ENCODE measurements at regions not wholly inside any gene's neighbourhood (a gene's known extent, or its start where the extent isn't known, plus 50 kb on each side); places are given as distances from the start of the nearest gene placed in this dataset.

GRCh38 chr6:169965239-169965638 is 213.8 kb downstream of the ERMARD start:
- DNase-seq (no peak), ATAC-seq (no peak)
- Histone ChIP-seq H3K36me3 (ENCODE audit: control insufficient read depth in 2 of 3, insufficient read depth in 3 of 3, low read length in 3 of 3) (no peaks in the 10 kb centered on the region), H3K27ac (ENCODE audit: low read depth, low read length) (no peak overlapping the region), H3K4me3 (ENCODE audit: low read length) (no peak overlapping the region), H3K9me3 (ENCODE audit: control insufficient read depth in 2 of 3, low read length in 3 of 3) (no peaks in the 10 kb centered on the region), H3K4me1 (ENCODE audit: control insufficient read depth in 2 of 2, insufficient read depth in 2 of 2, low read length in 2 of 2) (no peaks in the 10 kb centered on the region), H3K27me3 (ENCODE audit: control insufficient read depth in 2 of 2, insufficient read depth in 2 of 2, low read length in 2 of 2) (no peaks in the 10 kb centered on the region)
- no peak overlapping the region for H3K4me3 Mint-ChIP-seq
- intact Hi-C loops (cut with micrococcal nuclease) = no loop called here
- no peaks in the 10 kb centered on the region for H3K9me3 Mint-ChIP-seq
- no peaks in the 10 kb centered on the region for H3K36me3 Mint-ChIP-seq
- no peak overlapping the region for H3K27ac Mint-ChIP-seq
- ChIA-PET POLR2A (no interaction called here), CTCF (interaction anchor here (1.2 kb wide), 1 partner anchor 15 kb away, joined by 3 read pairs; no protein-coding TSS in a partner anchor)
- H3K27me3 Mint-ChIP-seq = peaks cover 0 to 20% (median 5%) of the 10 kb centered on the region in 5 donors
- H3K4me1 Mint-ChIP-seq = peaks cover 0 to 14% (median 4%) of the 10 kb centered on the region in 7 donors

GRCh38 chr6:169964486-169965180 is 213.2 kb downstream of the ERMARD start:
- peaks cover 0 to 15% (median 4%) of the 10 kb centered on the region in 7 donors for H3K4me1 Mint-ChIP-seq
- Histone ChIP-seq H3K4me3 (ENCODE audit: low read length) (no peak overlapping the region), H3K9me3 (ENCODE audit: control insufficient read depth in 2 of 3, low read length in 3 of 3) (no peaks in the 10 kb centered on the region), H3K27ac (ENCODE audit: low read depth, low read length) (no peak overlapping the region), H3K4me1 (ENCODE audit: control insufficient read depth in 2 of 2, insufficient read depth in 2 of 2, low read length in 2 of 2) (no peaks in the 10 kb centered on the region), H3K36me3 (ENCODE audit: control insufficient read depth in 2 of 3, insufficient read depth in 3 of 3, low read length in 3 of 3) (no peaks in the 10 kb centered on the region), H3K27me3 (ENCODE audit: control insufficient read depth in 2 of 2, insufficient read depth in 2 of 2, low read length in 2 of 2) (no peaks in the 10 kb centered on the region)
- ChIA-PET CTCF (interaction anchor here (1.2 kb wide), 1 partner anchor 14 kb away, joined by 3 read pairs; no protein-coding TSS in a partner anchor), POLR2A (interaction anchor here (0.7 to 0.8 kb wide), 2 partner anchors 14 to 123 kb away, joined by 3 read pairs; no protein-coding TSS in a partner anchor)
- peaks cover 0 to 20% (median 5%) of the 10 kb centered on the region in 5 donors for H3K27me3 Mint-ChIP-seq
- H3K4me3 Mint-ChIP-seq = no peak overlapping the region
- DNase-seq (no peak), ATAC-seq (no peak)
- intact Hi-C loops (cut with micrococcal nuclease) = no loop called here
- H3K9me3 Mint-ChIP-seq = no peaks in the 10 kb centered on the region
- no peaks in the 10 kb centered on the region for H3K36me3 Mint-ChIP-seq
- H3K27ac Mint-ChIP-seq = no peak overlapping the region

GRCh38 chr6:169963581-169964297 is 212.3 kb downstream of the ERMARD start:
- ChIA-PET CTCF (interaction anchor here (1.2 kb wide), 1 partner anchor 13 kb away, joined by 3 read pairs; no protein-coding TSS in a partner anchor), POLR2A (interaction anchor here (0.6 to 0.8 kb wide), 2 partner anchors 15 to 124 kb away, joined by 3 read pairs; no protein-coding TSS in a partner anchor)
- Mint-ChIP-seq H3K27ac (no peak overlapping the region), H3K4me3 (peak overlapping the region in 2 of 10 donors; percentile 1 to 81), H3K36me3 (no peaks in the 10 kb centered on the region), H3K27me3 (peaks cover 0 to 19% (median 5%) of the 10 kb centered on the region in 5 donors), H3K9me3 (no peaks in the 10 kb centered on the region), H3K4me1 (peaks cover 0 to 24% (median 11%) of the 10 kb centered on the region in 7 donors)
- no peak for ATAC-seq
- Histone ChIP-seq H3K36me3 (ENCODE audit: control insufficient read depth in 2 of 3, insufficient read depth in 3 of 3, low read length in 3 of 3) (no peaks in the 10 kb centered on the region), H3K27ac (ENCODE audit: low read depth, low read length) (no peak overlapping the region), H3K4me1 (ENCODE audit: control insufficient read depth in 2 of 2, insufficient read depth in 2 of 2, low read length in 2 of 2) (peaks cover 0 to 3% of the 10 kb centered on the region in 2 donors), H3K4me3 (ENCODE audit: low read length) (no peak overlapping the region), H3K9me3 (ENCODE audit: control insufficient read depth in 2 of 3, low read length in 3 of 3) (no peaks in the 10 kb centered on the region), H3K27me3 (ENCODE audit: control insufficient read depth in 2 of 2, insufficient read depth in 2 of 2, low read length in 2 of 2) (no peaks in the 10 kb centered on the region)
- intact Hi-C loops (cut with micrococcal nuclease) = no loop called here
- no peak for DNase-seq

- Histone ChIP-seq H3K4me3 (ENCODE audit: low read length) (peak overlapping the region; percentile 27), H3K9me3 (ENCODE audit: control insufficient read depth in 2 of 3, low read length in 3 of 3) (no peaks in the 10 kb centered on the region), H3K27me3 (ENCODE audit: control insufficient read depth in 2 of 2, insufficient read depth in 2 of 2, low read length in 2 of 2) (no peaks in the 10 kb centered on the region), H3K27ac (ENCODE audit: low read depth, low read length) (peak overlapping the region; percentile 37), H3K36me3 (ENCODE audit: control insufficient read depth in 2 of 3, insufficient read depth in 3 of 3, low read length in 3 of 3) (no peaks in the 10 kb centered on the region), H3K4me1 (ENCODE audit: control insufficient read depth in 2 of 2, insufficient read depth in 2 of 2, low read length in 2 of 2) (peaks cover 0 to 6% of the 10 kb centered on the region in 2 donors)
- Mint-ChIP-seq H3K4me1 (peaks cover 0 to 32% (median 20%) of the 10 kb centered on the region in 7 donors), H3K27ac (peak overlapping the region in 4 of 9 donors; percentile 12 to 90 (median 77)), H3K27me3 (peaks cover 0 to 22% (median 12%) of the 10 kb centered on the region in 5 donors), H3K36me3 (no peaks in the 10 kb centered on the region), H3K9me3 (peaks cover 0 to 2% (median 0%) of the 10 kb centered on the region in 11 donors), H3K4me3 (peak overlapping the region in 8 of 10 donors; percentile 32 to 81 (median 70))
- ChIA-PET CTCF (interaction anchor here (1.3 kb wide), 1 partner anchor 330 kb away, joined by 3 read pairs; no protein-coding TSS in a partner anchor), POLR2A (interaction anchor here (0.6 kb wide), 1 partner anchor 14 kb away, joined by 3 read pairs; no protein-coding TSS in a partner anchor)
- intact Hi-C loops (cut with micrococcal nuclease) = no loop called here
- DNase-seq = no peak
- ATAC-seq = no peak
These were observed 211.4 kb downstream of the ERMARD start for GRCh38 chr6:169962604-169963469.

GRCh38 chr6:169961772-169962561 is 210.5 kb downstream of the ERMARD start:
- Histone ChIP-seq H3K9me3 (ENCODE audit: control insufficient read depth in 2 of 3, low read length in 3 of 3) (no peaks in the 10 kb centered on the region), H3K27me3 (ENCODE audit: control insufficient read depth in 2 of 2, insufficient read depth in 2 of 2, low read length in 2 of 2) (no peaks in the 10 kb centered on the region), H3K4me1 (ENCODE audit: control insufficient read depth in 2 of 2, insufficient read depth in 2 of 2, low read length in 2 of 2) (peaks cover 0 to 6% of the 10 kb centered on the region in 2 donors), H3K4me3 (ENCODE audit: low read length) (peak overlapping the region; percentile 27), H3K36me3 (ENCODE audit: control insufficient read depth in 2 of 3, insufficient read depth in 3 of 3, low read length in 3 of 3) (no peaks in the 10 kb centered on the region), H3K27ac (ENCODE audit: low read depth, low read length) (peak overlapping the region; percentile 37)
- Mint-ChIP-seq H3K9me3 (peaks cover 0 to 2% (median 0%) of the 10 kb centered on the region in 11 donors), H3K27ac (peak overlapping the region in 4 of 9 donors; percentile 20 to 90 (median 77)), H3K4me3 (peak overlapping the region in 8 of 10 donors; percentile 32 to 86 (median 74)), H3K36me3 (no peaks in the 10 kb centered on the region), H3K27me3 (peaks cover 0 to 22% (median 12%) of the 10 kb centered on the region in 5 donors), H3K4me1 (peaks cover 0 to 31% (median 20%) of the 10 kb centered on the region in 7 donors)
- CTCF ChIA-PET = interaction anchor here (1.3 kb wide), 1 partner anchor 331 kb away, joined by 3 read pairs; no protein-coding TSS in a partner anchor
- ATAC-seq (peak; percentile 41), DNase-seq (peak in 5 of 9 donors; percentile 19 to 22 (median 22))
- intact Hi-C loops (cut with micrococcal nuclease) = no loop called here
- POLR2A ChIA-PET = interaction anchor here (1.2 kb wide), 1 partner anchor 330 kb away, joined by 3 read pairs; no protein-coding TSS in a partner anchor

All from naive thymus-derived CD4-positive, alpha-beta T cell (primary cell).